ENCODE measurements at regions not wholly inside any gene's neighbourhood (a gene's known extent, or its start where the extent isn't known, plus 50 kb on each side); places are given as distances from the start of the nearest gene placed in this dataset.
"Not testable (repeated sequence)": the region's sequence is repeated elsewhere in the genome, so short reads cannot be mapped to it uniquely, and the experiment has no call there.

DNA sequence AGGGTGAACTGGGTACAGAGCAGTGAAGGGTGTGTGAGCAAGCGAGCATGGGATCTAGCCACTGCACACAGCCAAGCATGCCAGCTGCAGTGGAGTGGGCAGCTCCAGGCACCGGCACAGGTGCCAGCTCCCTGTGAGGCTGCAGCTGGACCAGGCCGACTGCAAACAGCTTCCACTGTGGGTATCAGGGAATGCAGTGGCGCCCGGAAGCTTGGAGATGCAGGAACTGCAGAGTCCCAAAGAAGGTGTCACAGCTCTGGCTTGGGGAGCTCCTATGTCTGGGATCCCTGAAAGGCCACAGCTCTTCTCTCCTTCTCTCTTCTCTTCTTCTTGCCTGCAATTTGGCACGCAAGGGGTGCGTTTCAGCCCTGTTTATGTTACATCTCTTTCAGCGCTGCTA, 4093.3 kb upstream of the OR11H1 start:
- not testable (repeated sequence) for H3K36me3 Mint-ChIP-seq (ENCODE audit: low read depth); H3K27ac Mint-ChIP-seq; H3K27me3 Mint-ChIP-seq (ENCODE audit: low read depth, poor library complexity); H3K4me3 Mint-ChIP-seq; H3K4me1 Mint-ChIP-seq; DNase-seq
- peaks cover 52% of the 10 kb centered on the region for H3K9me3 Mint-ChIP-seq

All from nephron progenitor cell (in vitro differentiated cells).